IMR-90 (cell line): ENCODE measurements at regions not wholly inside any gene's neighbourhood (a gene's known extent, or its start where the extent isn't known, plus 50 kb on each side); places are given as distances from the start of the nearest gene placed in this dataset.

ENCODE experiments used
- CEBPB ChIP-seq: IDR thresholded peaks from 2 replicates; pipeline ENCODE4 v1.6.1; 2012; ENCODE audit warnings: low read depth, low read length, improper control_type of control experiment
- MXI1 ChIP-seq: IDR thresholded peaks from 2 replicates; pipeline ENCODE4 v1.6.1; 2012; ENCODE audit warnings: low read depth, mild to moderate bottlenecking, low read length, moderate library complexity, borderline replicate concordance
- NFE2L2 ChIP-seq: fragments of 150-350 bp; IDR thresholded peaks from 2 replicates; pipeline ENCODE4 v1.6.1; 2016; ENCODE audit warnings: low read depth, mild to moderate bottlenecking, low read length
- POLR2A ChIP-seq: IDR thresholded peaks from 2 replicates; pipeline ENCODE4 v1.6.1; 2012; ENCODE audit warnings: mild to moderate bottlenecking, low read depth, low read length
- RAD21 ChIP-seq: IDR thresholded peaks from 2 replicates; pipeline ENCODE4 v1.6.1; 2012; ENCODE audit warnings: low read length, improper control_type of control experiment
- RFX5 ChIP-seq: IDR thresholded peaks from 2 replicates; pipeline ENCODE4 v1.8.0; 2012; ENCODE audit warnings: low read depth, mild to moderate bottlenecking, low read length, moderate library complexity
- TF ChIP-seq, protein P1 (sequence below): conservative IDR thresholded peaks from 2 replicates; pipeline ENCODE4 v1.5.1; 2012; ENCODE audit warnings: mild to moderate bottlenecking, low read depth, low read length, improper control_type of control experiment
- TF ChIP-seq, protein P2 (sequence below): fragments of 150-350 bp; IDR thresholded peaks from 2 replicates; pipeline ENCODE4 v1.6.1; 2016; ENCODE audit warnings: low read depth, mild to moderate bottlenecking, low read length, moderate library complexity, borderline replicate concordance

DNA sequence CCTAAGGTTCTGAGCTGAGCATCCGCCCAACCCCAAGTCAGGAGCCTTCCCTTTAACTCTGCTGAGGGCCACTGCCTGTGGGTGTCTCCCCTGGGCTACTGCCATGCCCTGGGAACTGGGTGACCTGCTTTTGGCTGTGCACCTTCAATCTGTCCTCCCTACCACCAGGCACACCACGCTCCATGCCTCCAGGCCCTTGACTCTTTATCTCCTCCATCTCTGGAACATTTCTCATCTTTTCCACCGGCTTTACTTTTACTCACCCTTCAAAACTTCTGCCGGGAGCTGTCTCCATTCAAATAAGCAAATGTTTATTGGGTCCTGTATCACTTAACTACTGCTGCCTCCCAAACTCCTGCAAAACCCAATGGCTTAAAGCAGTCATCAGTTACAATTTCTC, 83.3 kb upstream of the NHSL1 start:
- TF ChIP-seq, protein P1, sequence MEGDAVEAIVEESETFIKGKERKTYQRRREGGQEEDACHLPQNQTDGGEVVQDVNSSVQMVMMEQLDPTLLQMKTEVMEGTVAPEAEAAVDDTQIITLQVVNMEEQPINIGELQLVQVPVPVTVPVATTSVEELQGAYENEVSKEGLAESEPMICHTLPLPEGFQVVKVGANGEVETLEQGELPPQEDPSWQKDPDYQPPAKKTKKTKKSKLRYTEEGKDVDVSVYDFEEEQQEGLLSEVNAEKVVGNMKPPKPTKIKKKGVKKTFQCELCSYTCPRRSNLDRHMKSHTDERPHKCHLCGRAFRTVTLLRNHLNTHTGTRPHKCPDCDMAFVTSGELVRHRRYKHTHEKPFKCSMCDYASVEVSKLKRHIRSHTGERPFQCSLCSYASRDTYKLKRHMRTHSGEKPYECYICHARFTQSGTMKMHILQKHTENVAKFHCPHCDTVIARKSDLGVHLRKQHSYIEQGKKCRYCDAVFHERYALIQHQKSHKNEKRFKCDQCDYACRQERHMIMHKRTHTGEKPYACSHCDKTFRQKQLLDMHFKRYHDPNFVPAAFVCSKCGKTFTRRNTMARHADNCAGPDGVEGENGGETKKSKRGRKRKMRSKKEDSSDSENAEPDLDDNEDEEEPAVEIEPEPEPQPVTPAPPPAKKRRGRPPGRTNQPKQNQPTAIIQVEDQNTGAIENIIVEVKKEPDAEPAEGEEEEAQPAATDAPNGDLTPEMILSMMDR = no peak
- TF ChIP-seq POLR2A (no peak), NFE2L2 (no peak), RAD21 (no peak), MXI1 (no peak), RFX5 (no peak), CEBPB (no peak)
- TF ChIP-seq, protein P2, sequence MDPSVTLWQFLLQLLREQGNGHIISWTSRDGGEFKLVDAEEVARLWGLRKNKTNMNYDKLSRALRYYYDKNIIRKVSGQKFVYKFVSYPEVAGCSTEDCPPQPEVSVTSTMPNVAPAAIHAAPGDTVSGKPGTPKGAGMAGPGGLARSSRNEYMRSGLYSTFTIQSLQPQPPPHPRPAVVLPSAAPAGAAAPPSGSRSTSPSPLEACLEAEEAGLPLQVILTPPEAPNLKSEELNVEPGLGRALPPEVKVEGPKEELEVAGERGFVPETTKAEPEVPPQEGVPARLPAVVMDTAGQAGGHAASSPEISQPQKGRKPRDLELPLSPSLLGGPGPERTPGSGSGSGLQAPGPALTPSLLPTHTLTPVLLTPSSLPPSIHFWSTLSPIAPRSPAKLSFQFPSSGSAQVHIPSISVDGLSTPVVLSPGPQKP = no peak
